GM21717 (cell line): ENCODE measurements at regions not wholly inside any gene's neighbourhood (a gene's known extent, or its start where the extent isn't known, plus 50 kb on each side); places are given as distances from the start of the nearest gene placed in this dataset.
"Not testable (repeated sequence)": the region's sequence is repeated elsewhere in the genome, so short reads cannot be mapped to it uniquely, and the experiment has no call there.

Experiments
- ATAC-seq: cut with Tn5 transposase; IDR thresholded peaks from one replicate; pipeline ENCODE4 v1.9.1; 2021; ENCODE audit warnings: mild to moderate bottlenecking, moderate library complexity; ENCODE audit not compliant: unreplicated experiment

DNA sequence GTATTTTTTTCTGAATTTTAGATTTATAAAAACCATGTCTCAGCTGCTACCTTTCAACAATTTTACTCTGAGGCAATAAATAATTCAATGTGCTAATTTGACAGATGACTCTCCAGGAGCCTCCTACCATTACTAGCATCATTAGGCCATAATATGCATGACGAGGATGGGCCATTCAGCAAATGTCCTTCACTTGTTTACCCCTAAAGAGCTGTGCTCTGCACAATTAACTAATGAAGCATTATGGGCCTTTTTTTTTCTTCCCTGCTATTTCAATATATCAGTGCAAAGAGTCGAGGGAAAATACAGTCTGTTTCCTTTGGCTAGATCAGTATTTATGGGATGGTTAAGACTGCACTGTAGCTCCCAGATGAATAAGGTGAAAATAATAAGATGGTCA is 627.2 kb downstream of the ISL1 start:
- no peak for ATAC-seq

DNA sequence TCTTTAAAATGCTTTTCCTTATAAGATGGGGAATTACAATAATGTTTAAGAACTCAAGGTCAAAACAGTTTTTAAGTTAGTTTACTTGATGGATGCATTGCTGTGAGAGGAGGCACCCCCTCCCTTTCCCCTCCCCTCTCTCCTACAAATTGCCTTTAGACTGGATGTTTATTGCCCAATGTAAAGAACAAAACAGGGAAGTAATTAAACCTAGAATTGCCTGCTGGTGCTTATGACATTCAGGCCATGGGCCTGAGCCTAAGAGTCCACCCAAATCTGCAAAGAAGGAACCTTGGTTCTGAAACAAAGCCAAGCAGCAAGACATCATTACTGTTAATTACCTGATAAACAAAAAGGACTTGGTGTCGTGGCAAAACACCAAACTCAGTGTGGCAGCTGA is 630.3 kb downstream of the ISL1 start:
- ATAC-seq = no peak

DNA sequence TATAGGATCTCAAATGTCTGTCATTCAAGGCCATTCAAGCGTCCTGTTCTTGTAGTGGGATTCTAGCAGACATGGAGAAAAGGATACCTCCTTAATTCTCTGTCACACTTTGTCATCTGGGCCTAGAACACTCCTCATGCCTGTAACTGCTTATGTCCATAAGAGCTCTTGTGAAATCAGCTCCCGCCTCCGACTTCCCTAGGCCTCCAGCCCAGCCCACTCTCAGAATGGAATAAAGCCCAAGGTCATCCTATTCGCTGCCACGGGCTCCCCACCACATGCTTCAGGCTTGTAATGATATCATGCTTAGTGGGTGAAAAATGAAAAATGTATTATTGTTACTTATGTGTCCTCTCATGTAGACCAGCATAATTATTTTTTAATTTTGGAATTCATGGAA is 632.5 kb downstream of the ISL1 start:
- no peak for ATAC-seq

DNA sequence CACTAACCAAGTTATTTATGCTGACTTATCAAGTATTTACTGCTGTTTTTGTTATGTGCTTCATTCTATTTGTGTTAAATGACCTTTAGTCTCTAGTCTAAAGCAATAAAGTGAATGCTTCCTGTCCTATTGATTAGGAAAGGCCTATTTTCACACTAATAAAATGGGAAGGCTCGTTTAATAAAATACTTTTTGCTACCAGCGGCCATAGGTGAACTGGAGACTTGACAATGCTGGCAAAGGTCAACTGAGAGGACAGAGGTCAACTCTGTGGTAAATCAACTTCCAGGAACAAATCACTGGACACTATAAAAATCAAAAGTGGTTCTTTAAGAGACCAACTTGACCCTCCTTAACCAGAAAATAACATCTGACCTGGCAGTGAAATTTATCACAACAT is 634.3 kb downstream of the ISL1 start:
- no peak for ATAC-seq

DNA sequence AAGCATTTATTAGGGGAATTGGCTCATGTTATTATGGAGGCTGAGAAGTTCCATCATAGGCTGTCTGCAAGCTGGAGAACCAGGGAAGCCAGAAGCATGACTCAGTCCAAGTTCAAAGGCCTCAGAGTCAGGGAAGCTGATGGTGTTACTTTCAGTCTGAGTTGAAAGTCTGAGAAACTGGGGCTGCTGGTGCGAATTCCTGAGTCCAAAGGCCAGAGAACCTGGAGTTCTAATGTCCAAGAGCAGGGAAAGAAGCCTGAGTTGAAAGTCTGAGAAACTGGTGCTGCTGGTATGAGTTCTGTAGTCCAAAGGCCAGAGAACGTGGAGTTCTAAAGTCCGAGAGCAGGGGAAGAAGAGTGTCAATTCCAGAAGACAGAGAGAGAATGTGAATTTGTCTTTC is 641.1 kb downstream of the ISL1 start:
- ATAC-seq = no peak

DNA sequence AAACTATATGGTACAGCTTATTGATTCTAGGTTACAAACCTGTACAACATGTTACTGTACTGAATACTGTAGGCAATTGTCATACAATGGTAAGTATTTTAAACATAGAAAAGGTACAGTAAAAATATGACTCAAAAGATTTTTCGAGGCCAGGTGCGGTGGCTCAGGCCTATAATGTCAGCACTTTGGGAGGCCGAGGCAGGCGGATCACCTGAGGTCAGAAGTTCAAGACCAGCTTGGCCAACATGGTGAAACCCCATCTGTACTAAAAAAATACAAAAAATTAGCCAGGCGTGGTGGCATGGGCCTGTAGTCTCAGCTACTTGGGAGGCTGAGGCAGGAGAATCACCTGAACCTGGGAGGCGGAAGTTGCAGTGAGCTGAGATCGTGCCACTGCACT is 646.6 kb downstream of the ISL1 start:
- not testable (repeated sequence) for ATAC-seq

DNA sequence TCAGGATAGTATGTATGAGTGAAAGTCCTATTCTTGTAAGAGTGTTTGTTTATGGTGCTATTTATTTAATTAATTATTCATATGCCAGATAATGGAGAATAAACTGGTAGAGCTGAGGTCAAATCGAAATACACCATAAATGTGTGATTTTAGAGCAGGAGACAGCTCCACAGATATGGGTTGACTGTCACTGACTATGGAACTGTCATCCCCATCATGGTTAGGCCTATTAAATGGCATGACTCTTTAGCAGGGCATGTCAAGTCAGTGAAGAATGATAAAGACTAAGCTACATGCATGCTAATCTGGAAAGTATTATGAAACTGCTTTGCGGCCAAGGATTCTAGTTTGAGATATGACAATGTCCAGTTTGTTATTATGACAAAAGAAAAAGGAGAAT is 658.6 kb downstream of the ISL1 start:
- no peak for ATAC-seq

DNA sequence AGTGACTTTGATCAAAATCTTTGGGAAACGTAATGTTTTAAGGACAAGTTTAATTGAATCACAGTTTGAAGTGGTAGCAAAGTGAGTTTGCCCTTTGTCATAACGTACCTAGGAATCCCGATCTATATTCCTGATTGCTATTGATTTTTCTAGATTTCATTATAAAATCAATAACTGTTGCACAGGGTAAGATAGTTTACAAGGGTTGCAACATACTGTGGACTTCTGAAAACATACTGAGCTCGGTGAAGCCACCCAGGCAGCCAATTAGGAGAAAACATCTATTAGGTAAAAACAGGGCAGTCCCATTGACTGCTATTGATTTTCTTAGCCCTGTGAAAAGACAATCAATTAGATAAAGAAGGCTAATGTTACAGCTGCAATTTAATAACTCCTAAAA is 659.9 kb downstream of the ISL1 start:
- ATAC-seq = no peak

DNA sequence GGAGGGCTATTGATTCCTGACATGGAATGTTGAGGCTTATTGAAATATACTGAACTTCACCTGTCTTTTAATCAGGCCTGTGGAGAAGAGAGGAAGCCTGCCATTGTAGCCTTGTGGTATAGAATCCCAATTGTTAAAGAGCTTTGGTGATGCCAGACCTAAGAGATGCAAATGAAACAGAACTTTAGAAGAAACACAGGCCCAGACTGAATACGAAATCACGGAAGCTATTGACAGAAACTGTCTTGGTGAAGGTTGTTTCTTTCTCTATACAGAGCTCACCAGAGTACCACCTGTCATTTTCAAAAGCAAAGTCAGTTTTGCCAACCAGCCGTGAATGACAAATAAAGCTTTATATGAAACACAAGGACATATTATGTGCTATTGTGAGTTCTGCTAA is 660.3 kb downstream of the ISL1 start:
- no peak for ATAC-seq

DNA sequence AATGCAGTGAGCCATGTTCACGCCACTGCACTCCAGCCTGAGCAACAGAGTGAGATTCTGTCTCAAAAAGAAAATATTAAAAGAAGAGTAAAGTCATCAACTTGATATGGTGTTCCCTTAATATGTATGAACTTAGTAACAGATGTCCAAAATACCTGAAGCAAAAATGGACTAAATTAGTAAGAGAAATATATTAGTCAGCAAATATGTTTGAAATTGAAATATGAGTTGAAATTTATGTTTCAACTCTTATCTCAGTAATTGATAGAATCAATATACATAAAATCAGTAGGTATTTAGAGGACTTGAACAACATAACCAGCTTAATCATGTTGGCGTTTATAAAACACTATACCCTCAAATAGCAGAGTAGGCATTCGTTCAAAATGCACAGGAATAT is 668.5 kb downstream of the ISL1 start:
- ATAC-seq = no peak

DNA sequence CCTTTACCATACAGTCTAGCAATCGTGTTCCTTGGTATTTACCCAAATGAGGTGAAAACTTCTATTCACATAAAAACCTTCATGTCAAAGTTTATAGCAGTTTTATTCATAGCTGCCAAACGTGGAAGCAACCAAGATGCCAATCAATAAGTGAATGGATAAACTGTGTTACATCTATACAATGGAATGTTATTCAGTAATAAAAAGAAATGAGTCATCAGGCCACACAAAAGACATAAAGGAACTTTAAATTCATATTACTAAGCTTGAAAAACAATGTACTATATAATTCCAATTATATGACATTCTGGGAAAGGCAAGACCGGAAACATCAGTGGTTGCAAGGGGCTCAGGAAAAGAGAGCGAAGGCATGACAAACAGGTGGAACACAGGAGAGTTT is 679.9 kb downstream of the ISL1 start:
- no peak for ATAC-seq

DNA sequence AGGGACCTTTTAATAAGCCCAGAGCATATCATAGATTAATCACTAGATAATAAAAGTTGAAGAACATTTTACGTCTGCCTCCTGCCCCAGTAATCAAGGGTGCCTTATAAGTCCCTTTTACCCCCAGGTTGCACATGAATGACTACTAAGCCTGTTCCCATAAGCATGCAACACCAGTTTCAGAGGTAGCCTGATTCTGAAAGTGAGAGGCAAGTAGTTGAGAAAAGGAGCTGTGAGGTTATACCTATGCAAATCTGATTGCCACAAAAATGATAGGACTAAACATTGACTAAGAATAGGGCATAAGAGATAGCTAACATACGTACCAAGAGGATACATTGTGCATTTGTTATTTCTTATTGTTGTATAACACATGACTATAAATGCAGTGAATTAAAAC is 681.9 kb downstream of the ISL1 start:
- ATAC-seq = peak; percentile 92

DNA sequence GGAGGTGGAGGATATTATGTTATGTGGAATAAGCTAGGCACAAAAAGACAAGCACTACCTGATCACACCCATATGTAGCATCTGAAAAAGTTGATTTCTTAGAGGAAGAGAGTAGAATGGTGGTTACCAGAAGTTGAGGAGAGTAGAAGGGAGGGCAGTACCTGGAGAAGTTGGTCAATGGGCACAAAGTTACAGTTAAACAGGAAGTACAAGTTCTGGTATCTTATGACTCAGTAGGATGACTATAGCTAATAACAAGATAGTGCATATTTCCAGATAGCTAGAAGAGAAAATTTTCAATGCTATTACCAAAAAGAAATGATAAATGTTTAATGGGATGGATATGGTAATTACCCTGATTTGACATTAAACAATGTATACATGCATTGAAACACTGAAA is 686.7 kb downstream of the ISL1 start:
- ATAC-seq = no peak

DNA sequence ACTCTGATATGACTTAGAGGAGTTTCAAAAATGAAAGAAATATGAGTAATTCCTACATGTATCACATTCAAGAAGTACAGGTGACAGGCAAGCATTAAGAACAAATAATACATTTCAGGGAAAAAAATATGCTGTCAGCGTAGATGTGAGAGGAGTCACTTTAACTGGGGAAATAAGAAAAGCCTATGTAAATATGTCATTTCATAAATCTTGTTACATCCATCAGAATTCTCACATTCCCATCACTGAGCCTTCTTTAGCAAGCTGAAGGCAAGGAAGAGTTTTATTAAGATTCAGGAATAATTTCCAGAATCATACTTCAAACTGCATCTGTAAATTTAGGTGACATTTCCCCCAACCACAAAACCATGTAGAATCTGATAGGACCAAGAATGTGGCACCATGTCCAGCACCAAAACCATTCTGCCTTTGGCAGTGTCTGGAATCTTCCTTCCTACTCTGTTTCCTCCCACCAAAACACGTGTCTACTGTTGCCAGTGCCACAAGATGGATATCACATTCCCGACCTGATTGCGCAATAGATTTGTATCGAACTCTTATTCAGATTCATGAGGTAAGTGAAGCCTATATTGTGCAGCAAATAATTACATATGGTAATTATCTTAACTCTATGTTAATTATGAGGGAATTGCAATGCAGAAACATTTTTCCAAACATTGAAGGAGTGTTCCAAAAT is 690.9 kb downstream of the ISL1 start:
- no peak for ATAC-seq

DNA sequence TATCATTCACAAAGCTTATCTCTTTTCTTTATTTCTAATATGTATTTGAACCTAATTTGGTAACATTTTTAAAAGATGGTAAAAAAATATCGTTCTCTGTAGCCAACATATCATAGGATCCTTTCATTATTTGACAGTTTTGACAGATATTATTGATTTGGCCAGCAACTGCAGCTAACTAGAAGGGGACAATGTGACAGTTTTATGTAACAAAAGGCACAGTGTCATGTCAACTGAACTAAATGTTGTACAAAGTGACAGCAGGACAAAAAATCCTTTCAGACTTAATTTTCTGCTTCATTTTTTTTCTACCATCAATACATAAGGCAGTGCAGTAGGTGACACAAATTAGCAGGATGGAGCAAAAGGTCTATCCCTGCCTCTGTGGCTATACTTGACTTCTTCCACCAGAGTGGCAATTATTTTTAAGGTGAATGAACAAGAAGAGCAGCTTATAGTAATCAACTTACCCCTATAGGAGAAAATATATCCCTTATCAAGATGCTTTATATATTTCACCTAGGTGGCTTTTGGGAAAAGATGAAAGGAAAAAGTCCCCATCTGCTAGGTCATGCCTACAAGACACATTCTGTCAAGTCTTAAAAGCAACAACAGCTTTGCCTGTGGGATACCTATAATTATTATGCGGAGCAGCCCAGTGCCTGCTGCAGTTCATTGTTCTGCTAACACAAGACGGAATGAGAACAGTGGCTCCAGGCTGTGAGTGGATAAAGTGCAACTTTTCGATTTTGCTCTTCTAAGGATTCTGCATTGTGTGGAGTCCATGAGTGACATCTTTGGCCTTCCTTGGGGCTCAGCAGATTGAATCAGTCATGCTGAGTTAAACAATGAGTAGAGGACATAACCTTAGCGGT is 694.9 kb downstream of the ISL1 start:
- ATAC-seq = no peak

DNA sequence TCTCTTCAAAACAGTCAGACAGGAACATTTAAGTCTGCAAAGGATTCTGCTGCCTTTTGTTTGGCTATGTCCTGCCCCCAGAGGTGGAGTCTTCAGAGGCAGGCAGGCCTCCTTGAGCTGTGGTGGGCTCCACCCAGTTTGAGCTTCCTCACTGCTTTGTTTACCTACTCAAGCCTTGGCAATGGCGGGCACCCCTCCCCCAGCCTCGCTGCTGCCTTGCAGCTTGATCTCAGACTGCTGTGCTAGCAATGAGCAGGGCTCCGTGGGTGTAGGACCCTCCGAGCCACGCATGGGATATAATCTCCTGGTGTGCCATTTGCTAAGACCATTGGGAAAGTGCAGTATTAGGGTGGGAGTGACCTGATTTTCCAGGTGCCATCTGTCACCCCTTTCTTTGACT is 685.4 kb upstream of the ITGA1 start:
- not testable (repeated sequence) for ATAC-seq

DNA sequence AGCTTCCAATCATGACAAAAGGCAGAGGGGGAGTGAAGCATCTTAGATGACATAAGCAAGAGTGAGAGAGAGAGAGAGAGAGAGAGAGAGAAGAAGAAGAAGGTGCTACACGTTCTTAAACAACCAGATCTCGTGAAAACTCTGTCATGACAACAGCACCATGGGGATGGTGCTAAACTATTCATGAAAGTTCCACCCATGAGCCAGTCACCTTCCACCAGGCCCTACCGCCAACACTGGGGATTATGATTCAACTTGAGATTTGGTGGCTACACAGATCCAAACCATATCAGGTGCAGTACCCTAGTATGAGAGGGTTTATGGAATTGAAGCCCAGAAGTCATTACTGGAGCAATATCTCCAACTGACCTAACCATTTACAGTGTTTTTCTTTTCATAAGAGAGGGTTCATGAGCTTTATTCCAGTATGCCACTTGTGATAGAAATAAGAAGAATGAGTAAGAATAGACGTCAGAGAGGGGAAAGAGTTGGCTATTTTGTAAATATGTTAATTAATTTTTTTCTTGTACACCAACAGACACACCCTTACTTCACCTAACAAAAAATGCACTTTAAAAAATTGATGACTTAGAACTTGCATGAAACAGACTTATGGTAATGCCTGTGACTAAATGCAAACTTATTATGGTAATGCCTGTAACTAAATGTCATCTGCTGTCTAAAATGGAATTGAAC is 680.4 kb upstream of the ITGA1 start:
- no peak for ATAC-seq

DNA sequence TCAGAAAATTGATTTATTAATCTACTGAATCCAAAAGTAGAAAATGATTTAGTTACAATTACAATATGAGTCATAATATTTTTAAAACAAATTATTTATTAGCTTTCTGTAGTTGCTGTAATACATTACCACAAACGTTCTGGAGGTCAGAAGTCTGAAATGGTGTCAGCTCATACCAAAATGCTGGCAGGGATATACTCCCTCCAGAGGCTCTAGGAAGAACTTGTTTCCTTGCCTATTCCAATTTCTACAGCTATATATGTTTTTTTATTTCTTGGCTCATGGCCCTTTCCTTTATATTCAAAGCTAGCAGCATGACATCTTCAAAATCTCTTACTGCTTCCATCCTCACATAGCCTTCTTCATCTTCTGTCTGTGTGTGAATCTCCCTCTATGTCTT is 667.9 kb upstream of the ITGA1 start:
- ATAC-seq = no peak

DNA sequence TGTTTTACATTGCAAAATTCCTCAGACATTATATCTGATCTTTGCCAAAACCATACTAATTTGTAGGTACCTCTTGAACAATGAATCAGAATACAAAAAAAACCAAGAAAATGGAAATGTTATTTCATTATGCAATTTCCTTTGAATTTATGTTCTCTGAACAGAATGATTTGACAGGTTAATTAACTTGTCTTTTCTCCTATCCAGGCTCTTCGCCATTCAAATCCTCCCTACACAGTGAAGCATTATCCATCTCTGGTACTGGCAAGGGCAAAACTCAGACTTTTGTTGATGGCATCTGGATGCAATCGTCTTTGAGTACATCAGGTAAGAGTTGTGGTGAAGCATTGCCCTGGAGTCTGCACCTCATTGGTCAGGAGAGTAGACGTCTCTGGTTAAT is 655.7 kb upstream of the ITGA1 start:
- ATAC-seq = no peak

DNA sequence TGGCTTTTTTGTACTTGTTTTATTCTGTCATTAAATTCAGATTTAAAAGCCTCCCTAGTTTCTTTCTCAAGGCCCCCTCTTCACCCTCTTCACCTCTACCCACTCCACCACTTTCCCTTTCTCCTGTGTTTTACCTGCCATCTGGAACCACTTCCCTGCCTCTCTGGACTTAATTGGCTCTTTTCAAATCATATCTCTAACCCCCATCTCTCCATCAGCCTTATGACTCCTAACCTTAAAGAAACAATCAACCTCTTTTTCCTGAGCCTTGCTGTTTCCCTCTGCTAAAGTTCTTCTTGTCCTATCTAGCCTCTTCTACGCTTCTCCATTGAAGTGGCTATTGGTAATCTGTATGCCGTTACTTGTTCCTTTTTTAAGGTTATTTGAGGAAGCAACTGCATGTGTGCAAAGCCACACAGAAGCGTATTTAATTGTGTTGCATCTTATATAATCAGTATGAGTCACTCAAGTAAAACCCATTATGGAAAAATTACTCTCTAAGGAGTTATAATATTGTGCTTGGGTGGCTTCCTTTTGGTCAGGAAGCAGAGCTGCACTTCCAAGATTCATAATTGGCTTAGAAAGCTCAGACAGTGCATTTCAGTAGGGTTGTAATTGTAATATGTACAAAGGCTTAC is 653.6 kb upstream of the ITGA1 start:
- no peak for ATAC-seq

DNA sequence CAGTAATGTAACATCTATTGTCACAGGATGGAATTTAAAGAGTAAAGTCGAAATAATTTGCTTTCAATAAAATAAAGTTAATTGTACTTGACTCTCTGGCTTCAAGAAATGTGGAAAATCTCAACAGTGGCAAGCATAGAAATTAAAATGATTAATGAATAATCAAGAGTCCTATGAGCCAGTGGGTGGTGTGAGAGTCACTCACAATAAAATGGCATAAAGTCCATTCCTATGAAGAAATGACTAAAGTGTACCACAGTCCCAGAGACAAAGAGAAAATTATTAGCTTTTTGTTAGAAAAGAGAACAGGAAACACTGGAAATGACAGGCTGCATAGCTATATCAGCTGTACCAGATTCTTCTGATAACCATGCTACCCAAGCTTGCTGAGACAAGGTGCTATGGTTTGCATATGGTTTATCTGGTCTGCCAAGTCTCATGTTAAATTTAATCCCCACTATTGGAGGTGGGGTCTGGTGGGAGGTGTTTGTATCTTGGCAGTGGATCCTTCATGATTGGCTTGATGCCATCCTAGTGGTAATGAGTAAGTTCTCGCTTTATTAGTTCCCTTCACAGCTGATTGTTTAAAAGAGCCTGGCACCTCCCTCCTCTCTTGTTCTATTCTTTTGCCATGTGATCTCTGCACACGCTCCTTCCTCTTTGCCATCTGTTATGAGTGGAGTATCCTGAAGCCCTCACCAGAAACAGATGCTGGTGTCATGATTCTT is 647.7 kb upstream of the ITGA1 start:
- no peak for ATAC-seq
